Transverse colon (tissue), 4 donors: ENCODE measurements at regions not wholly inside any gene's neighbourhood (a gene's known extent, or its start where the extent isn't known, plus 50 kb on each side); places are given as distances from the start of the nearest gene placed in this dataset.

Source experiments
- EP300 ChIP-seq: sonication (generic); formaldehyde crosslinking; IDR thresholded peaks from one replicate; pipeline ENCODE4 v1.6.1; 2017; ENCODE audit warnings: antibody characterized with exemption, low read depth
- POLR2A ChIP-seq: fragments of 450-650 bp; IDR thresholded peaks from one replicate; pipeline ENCODE4 v1.6.1; 2016; ENCODE audit warnings: antibody characterized with exemption, mild to moderate bottlenecking, moderate library complexity
- POLR2AphosphoS5 ChIP-seq, 3 donors: sonication (generic); formaldehyde crosslinking; IDR thresholded peaks; one replicate each; pipeline ENCODE4 v1.6.1; 2016; ENCODE audit warnings: antibody characterized with exemption in 3 of 3
- TF ChIP-seq, protein P1 (sequence below), 5 experiments: fragments of 200-600 bp in 3 of 5; fragments of 450-650 bp in 2 of 5; sonication (generic) in 3 of 5; IDR thresholded peaks; 1 replicate in 2 of 5; 2 replicates in 3 of 5; pipeline ENCODE4 v1.5.1; 2016 to 2017; ENCODE audit warnings: antibody characterized with exemption in 5 of 5, inconsistent platforms in 3 of 5, mild to moderate bottlenecking in 2 of 5, moderate library complexity in 1 of 5

DNA sequence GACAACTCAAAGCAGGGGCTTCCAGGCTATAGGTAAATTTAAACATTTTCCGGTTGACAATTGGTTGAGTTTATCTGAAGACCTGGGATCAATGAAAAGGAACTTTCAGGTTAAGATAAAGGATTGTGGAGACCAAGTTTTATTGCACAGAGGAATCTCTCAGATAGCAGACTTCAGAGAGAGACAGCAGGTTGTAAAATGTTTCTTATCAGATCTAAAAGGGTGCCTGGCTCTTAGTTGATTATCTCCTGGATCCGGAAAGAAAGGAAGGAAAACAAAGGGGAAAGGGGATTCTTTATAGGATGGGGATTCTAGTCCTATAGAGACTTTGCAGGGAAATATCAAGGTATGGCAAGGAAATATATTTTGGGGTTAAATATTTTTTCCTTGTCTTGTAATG, 951.3 kb upstream of the SEMA6D start:
- TF ChIP-seq, protein P1, sequence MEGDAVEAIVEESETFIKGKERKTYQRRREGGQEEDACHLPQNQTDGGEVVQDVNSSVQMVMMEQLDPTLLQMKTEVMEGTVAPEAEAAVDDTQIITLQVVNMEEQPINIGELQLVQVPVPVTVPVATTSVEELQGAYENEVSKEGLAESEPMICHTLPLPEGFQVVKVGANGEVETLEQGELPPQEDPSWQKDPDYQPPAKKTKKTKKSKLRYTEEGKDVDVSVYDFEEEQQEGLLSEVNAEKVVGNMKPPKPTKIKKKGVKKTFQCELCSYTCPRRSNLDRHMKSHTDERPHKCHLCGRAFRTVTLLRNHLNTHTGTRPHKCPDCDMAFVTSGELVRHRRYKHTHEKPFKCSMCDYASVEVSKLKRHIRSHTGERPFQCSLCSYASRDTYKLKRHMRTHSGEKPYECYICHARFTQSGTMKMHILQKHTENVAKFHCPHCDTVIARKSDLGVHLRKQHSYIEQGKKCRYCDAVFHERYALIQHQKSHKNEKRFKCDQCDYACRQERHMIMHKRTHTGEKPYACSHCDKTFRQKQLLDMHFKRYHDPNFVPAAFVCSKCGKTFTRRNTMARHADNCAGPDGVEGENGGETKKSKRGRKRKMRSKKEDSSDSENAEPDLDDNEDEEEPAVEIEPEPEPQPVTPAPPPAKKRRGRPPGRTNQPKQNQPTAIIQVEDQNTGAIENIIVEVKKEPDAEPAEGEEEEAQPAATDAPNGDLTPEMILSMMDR (IDR thresholded peaks at IDR 0.05), result no peak
- no peak for TF ChIP-seq POLR2AphosphoS5 (IDR thresholded peaks at IDR 0.05)
- no peak for TF ChIP-seq POLR2A
- TF ChIP-seq EP300, result no peak
